AG08395 (cell line): ENCODE measurements at regions not wholly inside any gene's neighbourhood (a gene's known extent, or its start where the extent isn't known, plus 50 kb on each side); places are given as distances from the start of the nearest gene placed in this dataset.
A peak's percentile ranks its signal among the peaks of the same experiment; 100 is the strongest.
"Not testable (repeated sequence)": the region's sequence is repeated elsewhere in the genome, so short reads cannot be mapped to it uniquely, and the experiment has no call there.

Experiments used
- DNase-seq: peaks from one replicate; pipeline ENCODE4 v3.0.0; 2012; ENCODE audit warnings: mixed read lengths, low spot score

GRCh38 chr16:56013962-56014552, 138.9 kb upstream of the CES5A start:
- peak; percentile 5 for DNase-seq

- no peak for DNase-seq
These were observed 137.3 kb upstream of the CES5A start for GRCh38 chr16:56012482-56012811.

DNA sequence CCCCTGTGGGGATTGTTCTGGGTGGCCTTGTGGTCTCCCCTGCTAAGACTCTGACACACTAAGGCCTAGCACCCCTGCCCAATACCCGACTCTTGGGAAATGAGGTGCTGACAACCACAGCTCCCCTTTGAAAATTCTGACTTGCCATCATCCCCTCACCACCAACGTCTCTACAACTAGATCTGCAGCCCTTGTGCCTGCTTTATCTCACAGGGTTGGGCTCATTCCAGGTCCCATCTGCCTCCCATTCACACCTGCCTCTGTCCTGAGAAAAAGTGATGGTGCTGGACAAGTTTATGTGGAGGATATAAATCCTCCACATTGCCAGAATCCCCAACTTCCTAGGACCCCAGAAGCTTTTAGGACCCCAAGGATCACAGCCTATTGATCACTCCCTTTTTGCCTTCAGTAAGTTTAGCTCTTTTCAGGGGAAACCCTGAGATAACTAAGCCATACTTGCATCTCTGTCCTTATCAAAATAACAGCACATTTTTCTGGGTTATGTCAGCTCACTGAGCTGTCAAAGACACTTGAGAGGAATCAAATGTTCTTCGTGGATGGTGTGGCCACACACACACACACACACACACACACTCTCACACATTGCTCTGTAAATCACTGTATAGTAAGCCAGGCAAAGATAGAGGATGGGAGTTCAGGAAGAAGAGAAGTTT, 136.8 kb upstream of the CES5A start:
- DNase-seq: no peak

- DNase-seq: no peak
These were observed 130.8 kb upstream of the CES5A start for GRCh38 chr16:56005958-56006357.

DNA sequence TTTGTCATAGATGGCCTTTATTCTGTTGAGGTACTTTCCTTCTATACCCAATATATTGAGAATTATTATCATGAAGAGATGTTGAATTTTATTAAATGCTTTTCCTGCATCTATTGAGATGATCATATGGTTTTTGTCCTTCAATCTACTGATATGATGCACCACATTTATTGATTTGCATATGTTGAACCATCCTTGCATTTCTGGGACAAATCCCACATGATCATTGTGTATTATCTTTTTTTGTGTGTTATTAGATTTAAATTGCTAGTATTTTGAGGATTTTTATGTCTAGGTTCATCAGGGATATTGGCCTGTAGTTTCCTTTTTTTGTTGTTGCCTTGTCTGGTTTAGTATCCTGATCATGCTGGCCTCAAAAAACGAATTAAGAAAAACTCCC, 124.5 kb upstream of the CES5A start:
- no peak for DNase-seq

- no peak for DNase-seq
These were observed 117.9 kb upstream of the CES5A start for GRCh38 chr16:55993088-55993487.

GRCh38 chr16:55992551-55992950, 117.4 kb upstream of the CES5A start:
- DNase-seq: no peak

- DNase-seq: no peak
These were observed 116.7 kb upstream of the CES5A start for GRCh38 chr16:55991843-55992242.

DNA sequence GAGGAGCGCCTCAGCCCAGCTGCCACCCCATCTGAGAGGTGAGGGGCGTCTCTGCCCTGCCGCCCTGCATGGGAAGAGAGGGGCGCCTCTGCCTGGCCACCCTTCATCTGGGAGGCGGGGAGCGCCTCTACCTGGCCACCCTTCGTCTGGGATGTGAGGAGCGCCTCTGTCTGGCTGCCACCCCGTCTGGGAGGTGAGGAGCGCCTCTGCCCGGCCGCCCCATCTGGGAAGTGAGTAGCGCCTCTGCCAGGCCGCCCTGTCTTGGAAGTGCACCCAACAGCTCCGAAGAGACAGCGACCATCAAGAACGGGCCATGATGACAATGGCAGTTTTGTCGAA, 114.4 kb upstream of the CES5A start:
- no peak for DNase-seq

GRCh38 chr16:55988850-55989568, 113.8 kb upstream of the CES5A start:
- not testable (repeated sequence) for DNase-seq

DNA sequence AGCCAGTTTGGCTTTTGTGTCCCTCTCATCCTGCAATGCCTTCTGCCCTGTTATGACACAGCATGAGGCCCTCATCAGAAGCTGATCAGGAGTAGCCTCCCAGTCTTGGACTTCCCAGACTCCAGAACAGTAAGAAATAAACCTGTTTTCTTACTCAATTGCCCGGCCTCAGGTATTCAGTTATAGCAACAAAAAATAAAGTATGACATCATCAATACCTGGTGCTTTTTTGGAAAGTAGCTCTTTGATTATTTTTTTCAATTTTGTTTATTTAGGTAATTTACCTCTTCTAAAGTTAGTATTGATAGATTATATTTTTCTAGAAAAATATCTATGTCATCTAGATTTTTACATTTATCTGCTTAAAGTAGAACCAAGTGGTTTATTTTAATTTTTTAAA, 112.8 kb upstream of the CES5A start:
- DNase-seq: no peak

DNA sequence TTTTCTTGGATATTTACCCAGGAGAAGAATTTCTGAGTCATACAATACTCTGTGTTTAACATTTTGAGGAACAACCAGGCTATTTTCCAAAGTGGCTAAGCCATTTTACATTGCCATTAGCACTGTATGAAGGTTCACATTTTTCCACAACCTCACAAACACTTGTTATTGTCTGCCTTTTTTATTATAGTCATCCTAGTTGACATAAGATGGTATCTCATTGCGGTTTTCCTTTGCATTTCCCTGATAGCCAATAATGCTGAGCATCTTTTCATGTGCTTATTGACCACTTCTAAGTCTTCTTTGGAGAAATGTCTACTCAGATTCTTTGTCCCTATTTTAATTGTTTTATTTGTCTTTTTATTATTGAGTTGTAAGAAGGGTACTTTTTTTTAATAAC, 107.4 kb upstream of the CES5A start:
- no peak for DNase-seq

- no peak for DNase-seq
These were observed 106.4 kb upstream of the CES5A start for GRCh38 chr16:55981557-55981956.

- no peak for DNase-seq
These were observed 101.6 kb upstream of the CES5A start for GRCh38 chr16:55976815-55977214.

- no peak for DNase-seq
These were observed 96.3 kb upstream of the CES5A start for GRCh38 chr16:55971447-55971846.

- DNase-seq: no peak
These were observed 93.0 kb upstream of the CES5A start for GRCh38 chr16:55968221-55968620.

- no peak for DNase-seq
These were observed 89.8 kb upstream of the CES5A start for GRCh38 chr16:55964923-55965475.

- DNase-seq: no peak
These were observed 80.7 kb upstream of the CES5A start for GRCh38 chr16:55955845-55956244.

DNA sequence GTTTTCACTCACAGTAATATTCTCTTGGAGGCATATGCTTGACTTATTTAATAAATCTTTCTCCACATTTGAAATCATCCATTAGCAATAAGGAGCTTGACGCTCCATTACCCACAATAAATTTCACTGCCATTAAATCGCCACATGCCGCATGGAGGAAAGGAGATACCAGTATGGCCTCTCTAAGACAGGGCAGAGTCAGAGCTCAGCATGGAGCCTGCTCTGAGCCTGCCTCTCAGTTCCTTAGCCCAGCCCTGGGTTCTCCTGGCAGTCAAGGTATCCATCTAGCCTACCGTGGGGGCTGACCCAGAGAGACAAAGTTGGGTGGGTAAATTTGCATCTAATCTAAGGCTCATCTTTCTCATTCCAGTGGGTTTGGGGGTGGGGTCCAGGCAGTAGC, 80.3 kb upstream of the CES5A start:
- no peak for DNase-seq

- DNase-seq: no peak
These were observed 79.7 kb upstream of the CES5A start for GRCh38 chr16:55954906-55955305.

GRCh38 chr16:55949518-55949917, 74.3 kb upstream of the CES5A start:
- peak; percentile 40 for DNase-seq

GRCh38 chr16:55948230-55948629, 73.1 kb upstream of the CES5A start:
- DNase-seq: no peak

GRCh38 chr16:55947366-55947765, 72.2 kb upstream of the CES5A start:
- no peak for DNase-seq
